ENCODE measurements at regions not wholly inside any gene's neighbourhood (a gene's known extent, or its start where the extent isn't known, plus 50 kb on each side); places are given as distances from the start of the nearest gene placed in this dataset.

DNA sequence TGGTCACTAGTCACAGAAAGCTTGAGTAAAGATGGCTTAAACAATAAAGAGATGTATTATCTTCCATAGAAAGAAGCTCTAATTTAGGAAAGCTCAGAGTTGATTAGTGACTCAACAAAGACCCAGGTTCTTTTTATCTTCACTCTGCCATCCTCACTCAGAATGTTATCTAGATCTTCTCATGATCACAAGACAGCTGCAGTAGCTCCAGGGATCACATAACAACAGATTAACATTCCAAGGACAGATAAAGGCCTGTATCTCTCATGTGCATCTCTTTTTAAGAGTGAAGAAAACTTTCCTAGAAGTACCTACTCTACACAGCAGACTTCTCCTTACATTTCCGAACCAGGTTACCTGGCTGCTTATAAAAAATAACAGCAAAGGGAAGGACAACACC is 368.7 kb upstream of the PROX1 start:
- H3K4me3 ChIP-seq = no peak overlapping the region
- H3K27ac ChIP-seq = no peak overlapping the region
- intact Hi-C loops (cut with DNase I; ENCODE audit: low total_unique reads) (no loop called here), in situ Hi-C loops (cut with MboI; ENCODE audit: low sequenced_read_pairs in 4 of 4) (no loop called here)
- no peaks in the 10 kb centered on the region for H3K9me3 ChIP-seq
- H3K36me3 ChIP-seq = no peaks in the 10 kb centered on the region
- H3K27me3 ChIP-seq = no peaks in the 10 kb centered on the region
- DNase-seq (no peak), ATAC-seq (no peak)
- TF ChIP-seq POLR2A (IDR thresholded peaks at IDR 0.05) = no peak
- TF ChIP-seq, protein P1, sequence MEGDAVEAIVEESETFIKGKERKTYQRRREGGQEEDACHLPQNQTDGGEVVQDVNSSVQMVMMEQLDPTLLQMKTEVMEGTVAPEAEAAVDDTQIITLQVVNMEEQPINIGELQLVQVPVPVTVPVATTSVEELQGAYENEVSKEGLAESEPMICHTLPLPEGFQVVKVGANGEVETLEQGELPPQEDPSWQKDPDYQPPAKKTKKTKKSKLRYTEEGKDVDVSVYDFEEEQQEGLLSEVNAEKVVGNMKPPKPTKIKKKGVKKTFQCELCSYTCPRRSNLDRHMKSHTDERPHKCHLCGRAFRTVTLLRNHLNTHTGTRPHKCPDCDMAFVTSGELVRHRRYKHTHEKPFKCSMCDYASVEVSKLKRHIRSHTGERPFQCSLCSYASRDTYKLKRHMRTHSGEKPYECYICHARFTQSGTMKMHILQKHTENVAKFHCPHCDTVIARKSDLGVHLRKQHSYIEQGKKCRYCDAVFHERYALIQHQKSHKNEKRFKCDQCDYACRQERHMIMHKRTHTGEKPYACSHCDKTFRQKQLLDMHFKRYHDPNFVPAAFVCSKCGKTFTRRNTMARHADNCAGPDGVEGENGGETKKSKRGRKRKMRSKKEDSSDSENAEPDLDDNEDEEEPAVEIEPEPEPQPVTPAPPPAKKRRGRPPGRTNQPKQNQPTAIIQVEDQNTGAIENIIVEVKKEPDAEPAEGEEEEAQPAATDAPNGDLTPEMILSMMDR (IDR thresholded peaks at IDR 0.05 in 4 of 5, conservative IDR thresholded peaks at IDR 0.05 in 1 of 5) = no peak
- H3K4me1 ChIP-seq = peaks cover 0 to 20% of the 10 kb centered on the region in 2 donors

DNA sequence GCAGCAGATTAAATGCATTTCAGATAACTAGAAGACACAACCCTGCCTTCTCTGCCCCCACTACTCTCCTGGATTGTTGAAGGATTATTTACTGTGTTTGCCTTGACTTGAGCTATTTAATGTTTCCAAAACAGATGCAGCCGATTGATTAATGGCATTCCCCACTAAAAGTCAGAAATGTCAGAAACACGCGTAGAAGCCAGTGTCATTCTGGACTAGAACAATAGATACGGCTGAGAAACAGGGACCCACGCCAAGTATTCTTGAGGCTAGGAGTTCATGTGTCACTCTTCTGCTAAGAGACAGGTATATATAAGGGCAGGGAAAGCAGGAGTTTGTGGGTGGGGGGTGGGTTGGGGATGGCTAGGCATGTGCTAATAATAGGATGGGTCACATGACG is 366.7 kb upstream of the PROX1 start:
- intact Hi-C loops (cut with DNase I; ENCODE audit: low total_unique reads) (no loop called here), in situ Hi-C loops (cut with MboI; ENCODE audit: low sequenced_read_pairs in 4 of 4) (no loop called here)
- ATAC-seq = no peak
- H3K27me3 ChIP-seq = no peaks in the 10 kb centered on the region
- H3K27ac ChIP-seq = no peak overlapping the region
- H3K36me3 ChIP-seq = no peaks in the 10 kb centered on the region
- no peak for TF ChIP-seq POLR2A (IDR thresholded peaks at IDR 0.05)
- TF ChIP-seq, protein P1 (IDR thresholded peaks at IDR 0.05 in 4 of 5, conservative IDR thresholded peaks at IDR 0.05 in 1 of 5) = no peak
- peaks cover 0 to 20% of the 10 kb centered on the region in 2 donors for H3K4me1 ChIP-seq
- H3K4me3 ChIP-seq = no peak overlapping the region
- DNase-seq = no peak
- H3K9me3 ChIP-seq = no peaks in the 10 kb centered on the region

DNA sequence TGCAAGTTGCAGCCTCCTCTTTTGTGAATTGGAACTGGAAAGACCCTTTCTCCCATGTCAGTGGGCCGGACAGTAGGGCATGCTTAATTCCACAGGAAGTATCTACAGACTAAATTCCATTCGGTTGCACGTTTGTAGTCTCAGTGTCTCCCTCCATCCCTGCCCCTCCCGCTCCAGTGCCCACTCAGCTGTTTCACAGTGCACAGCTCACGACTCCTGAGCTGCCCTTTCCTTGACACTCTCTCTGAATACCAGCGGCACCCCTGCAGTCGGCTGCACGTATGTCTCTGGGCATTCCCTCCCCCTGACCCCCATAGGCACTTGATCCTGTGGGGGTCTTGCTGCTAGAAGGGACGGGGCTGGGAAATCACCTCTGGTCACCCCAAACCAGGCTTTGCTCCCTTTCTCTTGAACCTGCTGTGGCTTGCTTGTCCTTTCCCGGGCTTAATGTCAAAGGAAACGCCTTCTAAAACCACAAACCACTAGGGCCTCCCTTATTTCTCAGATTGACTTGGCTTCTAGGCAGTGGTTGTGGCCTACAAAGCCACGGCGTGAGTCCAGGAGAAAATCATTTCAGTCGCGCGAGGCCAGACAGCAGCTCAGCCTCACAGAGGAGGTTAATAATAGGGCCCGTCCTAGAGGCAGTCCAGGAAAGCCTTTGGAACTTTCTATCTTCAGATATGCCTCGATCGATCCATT is 365.3 kb upstream of the PROX1 start:
- Histone ChIP-seq H3K4me1 (peaks cover 0 to 10% of the 10 kb centered on the region in 2 donors), H3K4me3 (no peak overlapping the region), H3K27me3 (no peaks in the 10 kb centered on the region), H3K36me3 (no peaks in the 10 kb centered on the region), H3K27ac (peak overlapping the region in 2 of 4 donors; percentile 41 to 69), H3K9me3 (no peaks in the 10 kb centered on the region)
- TF ChIP-seq POLR2A (IDR thresholded peaks at IDR 0.05) = no peak
- TF ChIP-seq, protein P1 (IDR thresholded peaks at IDR 0.05 in 4 of 5, conservative IDR thresholded peaks at IDR 0.05 in 1 of 5) = no peak
- intact Hi-C loops (cut with DNase I; ENCODE audit: low total_unique reads) = no loop called here
- in situ Hi-C loops (cut with MboI; ENCODE audit: low sequenced_read_pairs in 4 of 4) = no loop called here
- DNase-seq (no peak), ATAC-seq (peak; percentile 43 to 59)

DNA sequence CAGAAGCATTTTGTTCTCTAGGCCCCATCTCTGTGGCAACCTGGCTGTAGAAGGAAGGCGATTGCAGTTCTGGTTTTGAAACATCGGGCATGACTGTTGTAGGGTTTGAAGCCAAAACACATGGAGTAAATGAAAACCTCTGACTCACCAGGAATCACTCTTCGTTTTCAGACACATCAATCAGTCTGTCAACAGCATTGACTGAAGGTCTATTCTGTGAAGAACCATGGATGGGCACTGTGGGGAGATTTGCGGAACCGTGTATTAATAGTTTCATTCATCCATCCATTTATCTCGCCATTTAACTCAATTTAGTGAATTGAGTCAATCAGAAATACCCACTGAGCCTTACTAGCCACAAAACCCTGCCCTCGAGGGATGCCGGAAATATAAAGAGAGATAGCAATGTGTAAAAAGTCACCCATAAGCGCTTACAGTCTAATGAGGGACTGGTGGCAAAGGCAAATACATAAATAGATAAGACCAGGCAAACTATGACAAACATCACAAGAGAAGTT is 364.6 kb upstream of the PROX1 start:
- intact Hi-C loops (cut with DNase I; ENCODE audit: low total_unique reads) (no loop called here), in situ Hi-C loops (cut with MboI; ENCODE audit: low sequenced_read_pairs in 4 of 4) (no loop called here)
- H3K36me3 ChIP-seq = no peaks in the 10 kb centered on the region
- H3K4me1 ChIP-seq = peaks cover 0 to 10% of the 10 kb centered on the region in 2 donors
- H3K9me3 ChIP-seq = no peaks in the 10 kb centered on the region
- no peaks in the 10 kb centered on the region for H3K27me3 ChIP-seq
- peak; percentile 92 to 99 for ATAC-seq
- TF ChIP-seq, protein P1 (IDR thresholded peaks at IDR 0.05 in 4 of 5, conservative IDR thresholded peaks at IDR 0.05 in 1 of 5) = no peak
- no peak for TF ChIP-seq POLR2A (IDR thresholded peaks at IDR 0.05)
- peak overlapping the region in 2 of 4 donors; percentile 41 to 69 for H3K27ac ChIP-seq
- DNase-seq = peak; percentile 18 to 29
- H3K4me3 ChIP-seq = no peak overlapping the region
